Ammon's horn (tissue), 1 donor: ENCODE measurements at regions not wholly inside any gene's neighbourhood (a gene's known extent, or its start where the extent isn't known, plus 50 kb on each side); places are given as distances from the start of the nearest gene placed in this dataset.
"Not testable (repeated sequence)": the region's sequence is repeated elsewhere in the genome, so short reads cannot be mapped to it uniquely, and the experiment has no call there.

Experiments used
- DNase-seq: peaks from one replicate; pipeline ENCODE4 v3.0.0-alpha.2; 2016; ENCODE audit warnings: low spot score

- no peak for DNase-seq
Observed at GRCh38 chr20:53693262-53693871, 99.7 kb upstream of the ZNF217 start.

GRCh38 chr20:53692465-53693067, 98.9 kb upstream of the ZNF217 start:
- peak; percentile 67 for DNase-seq

- DNase-seq: no peak
Observed at GRCh38 chr20:53691811-53692192, 98.2 kb upstream of the ZNF217 start.

- no peak for DNase-seq
Observed at GRCh38 chr20:53691060-53691810, 97.6 kb upstream of the ZNF217 start.

GRCh38 chr20:53688085-53688484, 94.4 kb upstream of the ZNF217 start:
- no peak for DNase-seq

GRCh38 chr20:53685070-53685595, 91.5 kb upstream of the ZNF217 start:
- no peak for DNase-seq

- DNase-seq: no peak
Observed at GRCh38 chr20:53683506-53683905, 89.9 kb upstream of the ZNF217 start.

- no peak for DNase-seq
Observed at GRCh38 chr20:53681352-53682212, 87.9 kb upstream of the ZNF217 start.

GRCh38 chr20:53679597-53680309, 86.1 kb upstream of the ZNF217 start:
- no peak for DNase-seq

- peak; percentile 44 for DNase-seq
Observed at GRCh38 chr20:53678990-53679596, 85.5 kb upstream of the ZNF217 start.

- no peak for DNase-seq
Observed at GRCh38 chr20:53678315-53678989, 84.8 kb upstream of the ZNF217 start.

- DNase-seq: peak; percentile 58
Observed at GRCh38 chr20:53677447-53678314, 84.0 kb upstream of the ZNF217 start.

GRCh38 chr20:53676987-53677386, 83.3 kb upstream of the ZNF217 start:
- DNase-seq: no peak

- DNase-seq: no peak
Observed at GRCh38 chr20:53676519-53676822, 82.8 kb upstream of the ZNF217 start.

- no peak for DNase-seq
Observed at GRCh38 chr20:53672484-53673129, 79.0 kb upstream of the ZNF217 start.

- DNase-seq: no peak
Observed at GRCh38 chr20:53671370-53671769, 77.7 kb upstream of the ZNF217 start.

GRCh38 chr20:53669517-53670313, 76.1 kb upstream of the ZNF217 start:
- not testable (repeated sequence) for DNase-seq

GRCh38 chr20:53668992-53669391, 75.4 kb upstream of the ZNF217 start:
- DNase-seq: no peak
